A549 (cell line): ENCODE measurements at regions not wholly inside any gene's neighbourhood (a gene's known extent, or its start where the extent isn't known, plus 50 kb on each side); places are given as distances from the start of the nearest gene placed in this dataset.

Experiments
- CTCF ChIP-seq: fragments of >200 bp; sonication (Bioruptor Twin); formaldehyde crosslinking; IDR thresholded peaks from 3 replicates; pipeline ENCODE4 v1.5.1; 2016
- NFE2L2 ChIP-seq: fragments of 150-350 bp; conservative IDR thresholded peaks from 2 replicates; pipeline ENCODE4 v1.6.1; 2014; ENCODE audit warnings: low read length
- POLR2A ChIP-seq: IDR thresholded peaks from 2 replicates; pipeline ENCODE4 v1.6.1; 2012; ENCODE audit warnings: mild to moderate bottlenecking, low read length
- SMC3 ChIP-seq: fragments of >200 bp; sonication (Bioruptor Twin); formaldehyde crosslinking; IDR thresholded peaks from 3 replicates; pipeline ENCODE4 v1.6.1; 2018; ENCODE audit warnings: inconsistent platforms
- ZFP36 ChIP-seq: fragments of 450-650 bp; IDR thresholded peaks from 2 replicates; pipeline ENCODE4 v1.6.1; 2014; ENCODE audit warnings: borderline replicate concordance; ENCODE audit not compliant: partially characterized antibody

DNA sequence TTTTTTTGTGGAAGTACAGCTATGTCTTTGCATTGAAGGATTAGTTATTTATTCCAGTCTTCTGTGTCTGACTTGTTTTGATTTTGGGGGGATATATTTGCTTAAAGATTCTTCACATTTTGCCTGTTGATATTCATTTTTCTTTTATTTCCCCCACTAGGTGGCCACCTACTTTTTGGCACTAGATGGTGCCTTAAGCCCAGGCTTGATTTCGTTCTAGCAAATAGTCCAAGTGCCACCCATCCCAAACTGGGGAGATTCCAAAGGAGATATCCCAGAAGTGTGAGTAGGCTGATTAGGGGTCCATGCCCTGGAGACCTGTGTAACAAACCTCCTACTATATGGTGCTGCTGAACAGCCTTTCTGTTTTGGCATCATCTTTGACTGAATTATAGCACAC lies 80.0 kb upstream of the SPATA16 start:
- TF ChIP-seq POLR2A (no peak), CTCF (peak; percentile 32; the same call in 1 of the 3 replicates), SMC3 (no peak), NFE2L2 (no peak), ZFP36 (no peak)
